Duodenal mucosa (tissue), 2 donors: ENCODE measurements at regions not wholly inside any gene's neighbourhood (a gene's known extent, or its start where the extent isn't known, plus 50 kb on each side); places are given as distances from the start of the nearest gene placed in this dataset.

Experiments used
- H3K27ac ChIP-seq: one replicate; pipeline ENCODE4 v1.7.0; 2013; ENCODE audit warnings: low read depth, low read length
- H3K27me3 ChIP-seq, 2 donors: one replicate each; pipeline ENCODE4 v1.7.0; 2013; ENCODE audit warnings: low read length in 2 of 2, control low read depth in 1 of 2; ENCODE audit not compliant: insufficient read depth in 2 of 2, control insufficient read depth in 1 of 2
- H3K36me3 ChIP-seq, 2 donors: one replicate each; pipeline ENCODE4 v1.7.0; 2013; ENCODE audit warnings: low read length in 2 of 2, control low read depth in 1 of 2; ENCODE audit not compliant: insufficient read depth in 2 of 2, control insufficient read depth in 1 of 2
- H3K4me1 ChIP-seq, 2 donors: one replicate each; pipeline ENCODE4 v1.7.0; 2013; ENCODE audit warnings: low read length in 2 of 2, control low read depth in 1 of 2; ENCODE audit not compliant: insufficient read depth in 2 of 2, control insufficient read depth in 1 of 2
- H3K4me3 ChIP-seq, 2 donors: one replicate each; pipeline ENCODE4 v1.7.0; 2013; ENCODE audit warnings: low read length in 2 of 2, low read depth in 1 of 2
- H3K9ac ChIP-seq, 2 donors: one replicate each; pipeline ENCODE4 v1.7.0; 2013; ENCODE audit warnings: low read length in 2 of 2, low read depth in 1 of 2
- H3K9me3 ChIP-seq, 2 donors: one replicate each; pipeline ENCODE4 v1.7.0; 2013; ENCODE audit warnings: low read length in 2 of 2, control low read depth in 1 of 2; ENCODE audit not compliant: control insufficient read depth in 1 of 2

GRCh38 chrX:40818236-40818635 lies 82.9 kb upstream of the MED14 start:
- H3K27ac ChIP-seq: no peak overlapping the region
- no peaks in the 10 kb centered on the region for H3K9me3 ChIP-seq
- H3K9ac ChIP-seq: no peak overlapping the region
- H3K4me1 ChIP-seq: no peaks in the 10 kb centered on the region
- H3K4me3 ChIP-seq: no peak overlapping the region
- no peaks in the 10 kb centered on the region for H3K27me3 ChIP-seq
- H3K36me3 ChIP-seq: no peaks in the 10 kb centered on the region

DNA sequence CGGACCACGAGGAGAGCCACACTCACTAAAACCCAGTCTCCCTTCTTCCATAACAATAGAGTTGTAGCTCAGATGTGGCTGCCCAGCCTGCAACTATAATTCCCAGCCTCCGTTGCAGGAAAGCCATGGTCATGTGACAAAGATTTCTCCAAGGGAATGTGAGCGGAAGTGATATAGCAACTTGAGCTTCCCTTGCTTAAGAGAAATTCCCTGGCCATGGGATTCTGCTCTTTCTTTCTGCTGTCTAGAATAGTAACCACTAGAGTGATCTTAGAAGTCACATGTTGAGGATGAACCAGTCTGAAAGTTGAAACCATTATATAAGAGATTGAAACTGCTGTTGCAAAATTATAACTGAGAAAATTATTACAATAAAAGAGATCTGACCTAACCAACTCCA lies 86.4 kb upstream of the MED14 start:
- H3K27me3 ChIP-seq: no peaks in the 10 kb centered on the region
- H3K36me3 ChIP-seq: no peaks in the 10 kb centered on the region
- H3K4me3 ChIP-seq: no peak overlapping the region
- no peak overlapping the region for H3K27ac ChIP-seq
- no peaks in the 10 kb centered on the region for H3K9me3 ChIP-seq
- H3K4me1 ChIP-seq: peaks cover 0 to 3% of the 10 kb centered on the region in 2 donors
- no peak overlapping the region for H3K9ac ChIP-seq

- H3K36me3 ChIP-seq: no peaks in the 10 kb centered on the region
- no peak overlapping the region for H3K9ac ChIP-seq
- H3K4me1 ChIP-seq: peaks cover 0 to 7% of the 10 kb centered on the region in 2 donors
- H3K27ac ChIP-seq: no peak overlapping the region
- no peaks in the 10 kb centered on the region for H3K27me3 ChIP-seq
- H3K9me3 ChIP-seq: no peaks in the 10 kb centered on the region
- H3K4me3 ChIP-seq: no peak overlapping the region
Measured at GRCh38 chrX:40827331-40827730, 92.0 kb upstream of the MED14 start.

GRCh38 chrX:40831750-40832149 lies 96.4 kb upstream of the MED14 start:
- Histone ChIP-seq H3K27ac (no peak overlapping the region), H3K9me3 (no peaks in the 10 kb centered on the region), H3K36me3 (no peaks in the 10 kb centered on the region), H3K4me3 (no peak overlapping the region), H3K27me3 (no peaks in the 10 kb centered on the region), H3K4me1 (peaks cover 0 to 4% of the 10 kb centered on the region in 2 donors), H3K9ac (no peak overlapping the region)

DNA sequence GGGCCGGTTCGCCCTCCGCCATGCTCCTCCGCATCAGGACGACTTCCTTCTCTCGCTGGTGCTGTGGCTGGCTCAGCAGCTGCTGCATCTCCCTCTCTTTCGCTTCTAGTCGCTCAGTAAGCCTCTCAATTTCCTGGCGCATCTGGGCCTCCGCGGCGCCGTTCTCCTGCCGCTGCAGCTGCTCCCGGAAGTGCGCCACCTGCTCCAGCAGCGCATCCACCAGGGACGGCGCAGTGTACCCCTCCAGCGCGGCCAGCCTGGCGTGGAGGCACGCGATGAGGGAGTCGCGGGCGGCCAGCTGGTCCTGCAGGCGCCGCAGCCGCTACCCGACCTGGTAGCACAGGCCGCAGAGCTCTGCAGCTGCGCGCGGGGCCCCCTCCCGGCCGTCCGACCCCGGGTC lies 97.4 kb upstream of the MED14 start:
- Histone ChIP-seq H3K9ac (no peak overlapping the region), H3K4me3 (no peak overlapping the region), H3K36me3 (no peaks in the 10 kb centered on the region), H3K9me3 (no peaks in the 10 kb centered on the region), H3K4me1 (no peaks in the 10 kb centered on the region), H3K27ac (no peak overlapping the region), H3K27me3 (no peaks in the 10 kb centered on the region)

- no peak overlapping the region for H3K27ac ChIP-seq
- H3K4me1 ChIP-seq: no peaks in the 10 kb centered on the region
- no peaks in the 10 kb centered on the region for H3K36me3 ChIP-seq
- no peaks in the 10 kb centered on the region for H3K27me3 ChIP-seq
- H3K4me3 ChIP-seq: no peak overlapping the region
- H3K9me3 ChIP-seq: no peaks in the 10 kb centered on the region
- no peak overlapping the region for H3K9ac ChIP-seq
Measured at GRCh38 chrX:40834225-40834624, 98.9 kb upstream of the MED14 start.

- H3K27ac ChIP-seq: no peak overlapping the region
- H3K4me1 ChIP-seq: no peaks in the 10 kb centered on the region
- no peaks in the 10 kb centered on the region for H3K27me3 ChIP-seq
- no peak overlapping the region for H3K9ac ChIP-seq
- H3K9me3 ChIP-seq: no peaks in the 10 kb centered on the region
- H3K36me3 ChIP-seq: no peaks in the 10 kb centered on the region
- H3K4me3 ChIP-seq: no peak overlapping the region
Measured at GRCh38 chrX:40835526-40835925, 100.2 kb upstream of the MED14 start.

DNA sequence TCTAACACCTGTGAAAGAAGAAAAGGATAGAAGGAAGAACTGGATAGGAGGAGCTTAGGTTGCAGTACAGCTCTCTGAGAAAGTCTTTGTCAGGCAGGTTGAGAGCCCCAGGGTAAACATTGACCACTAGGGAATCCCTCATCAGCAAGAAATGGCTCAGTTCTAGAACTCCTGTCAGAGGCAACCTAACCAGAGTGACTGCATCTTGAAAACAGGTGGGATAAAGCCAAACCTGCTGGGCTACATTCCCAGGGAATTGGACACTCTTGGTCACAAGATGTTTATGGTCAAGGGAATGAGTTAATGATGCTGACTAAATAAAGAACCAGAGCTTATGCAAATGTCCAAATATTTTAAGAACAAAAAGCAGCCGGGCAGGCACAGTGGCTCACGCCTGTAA lies 108.3 kb upstream of the MED14 start:
- Histone ChIP-seq H3K4me1 (no peaks in the 10 kb centered on the region), H3K27me3 (no peaks in the 10 kb centered on the region), H3K9ac (no peak overlapping the region), H3K27ac (no peak overlapping the region), H3K9me3 (peaks cover 0 to 11% of the 10 kb centered on the region in 2 donors), H3K4me3 (no peak overlapping the region), H3K36me3 (no peaks in the 10 kb centered on the region)

DNA sequence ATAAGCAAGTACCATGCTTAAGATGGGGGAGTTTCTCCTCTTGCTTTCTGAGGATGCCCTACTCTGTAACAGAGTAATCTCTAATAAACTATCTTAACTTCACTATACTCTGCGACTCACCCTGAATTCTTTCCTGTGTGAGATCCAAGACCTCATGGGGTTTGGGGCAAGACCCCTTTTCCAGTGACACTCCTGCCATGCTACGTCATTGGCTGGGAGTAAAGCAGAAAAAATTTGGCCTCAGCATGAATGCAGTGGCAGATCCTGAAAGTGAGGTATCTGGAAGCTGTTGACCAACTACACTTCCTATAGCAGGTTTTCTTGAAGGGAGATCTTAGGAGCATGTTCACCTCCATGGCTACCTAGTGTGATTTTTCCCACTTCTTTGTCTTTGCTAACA lies 109.1 kb upstream of the MED14 start:
- Histone ChIP-seq H3K9me3 (peaks cover 0 to 11% of the 10 kb centered on the region in 2 donors), H3K4me1 (no peaks in the 10 kb centered on the region), H3K9ac (no peak overlapping the region), H3K27ac (no peak overlapping the region), H3K4me3 (no peak overlapping the region), H3K27me3 (no peaks in the 10 kb centered on the region), H3K36me3 (no peaks in the 10 kb centered on the region)

GRCh38 chrX:40845331-40845911 lies 110.1 kb upstream of the MED14 start:
- Histone ChIP-seq H3K4me3 (no peak overlapping the region), H3K9ac (no peak overlapping the region), H3K4me1 (no peaks in the 10 kb centered on the region), H3K9me3 (peaks cover 0 to 11% of the 10 kb centered on the region in 2 donors), H3K27me3 (no peaks in the 10 kb centered on the region), H3K36me3 (no peaks in the 10 kb centered on the region), H3K27ac (no peak overlapping the region)
